K562 (cell line): ENCODE measurements at regions not wholly inside any gene's neighbourhood (a gene's known extent, or its start where the extent isn't known, plus 50 kb on each side); places are given as distances from the start of the nearest gene placed in this dataset.
"Not testable (repeated sequence)": the region's sequence is repeated elsewhere in the genome, so short reads cannot be mapped to it uniquely, and the experiment has no call there.

Experiments
- MEIS2 ChIP-seq: fragments of 450-650 bp; IDR thresholded peaks from 2 replicates; pipeline ENCODE4 v1.6.1; 2014; ENCODE audit warnings: mild to moderate bottlenecking; ENCODE audit not compliant: partially characterized antibody
- SETDB1 ChIP-seq: IDR thresholded peaks from one replicate; pipeline ENCODE4 v1.6.1; 2012; ENCODE audit warnings: low read length, control low read depth, inconsistent platforms
- TOE1 ChIP-seq, 2 experiments: fragments of 450-650 bp in 1 of 2; sonication (generic) in 1 of 2; formaldehyde crosslinking in 1 of 2; IDR thresholded peaks; 2 replicates each; pipeline versions ENCODE4 v1.7.1 to v1.8.0; 2016 to 2022; ENCODE audit warnings: borderline replicate concordance in 2 of 2, mild to moderate bottlenecking in 2 of 2, antibody characterized with exemption in 1 of 2, inconsistent platforms in 1 of 2, low read depth in 1 of 2, missing genetic modification reagents in 1 of 2, moderate library complexity in 1 of 2
- ZFX ChIP-seq: sonication (generic); formaldehyde crosslinking; IDR thresholded peaks from 2 replicates; pipeline ENCODE4 v1.8.0; 2022; ENCODE audit warnings: mild to moderate bottlenecking, missing genetic modification reagents, moderate library complexity
- ZKSCAN8 ChIP-seq: fragments of 200-800 bp; sonication (Bioruptor generic); IDR thresholded peaks from 2 replicates; pipeline ENCODE4 v1.6.1; 2016; ENCODE audit warnings: missing genetic modification characterization, missing compliant biosample characterization
- ZNF274 ChIP-seq: IDR thresholded peaks from 2 replicates; pipeline ENCODE4 v1.6.1; 2011; ENCODE audit warnings: low read depth, mild to moderate bottlenecking, low read length, moderate library complexity, borderline replicate concordance
- ZNF75A ChIP-seq: fragments of 450-650 bp; formaldehyde crosslinking; IDR thresholded peaks from 2 replicates; pipeline ENCODE4 v1.4.0; 2020; ENCODE audit warnings: mild to moderate bottlenecking
- TF ChIP-seq, protein P1 (sequence below): sonication (generic); formaldehyde crosslinking; IDR thresholded peaks from 2 replicates; pipeline ENCODE4 v1.8.1; 2023; ENCODE audit warnings: mild to moderate bottlenecking, missing genetic modification reagents

DNA sequence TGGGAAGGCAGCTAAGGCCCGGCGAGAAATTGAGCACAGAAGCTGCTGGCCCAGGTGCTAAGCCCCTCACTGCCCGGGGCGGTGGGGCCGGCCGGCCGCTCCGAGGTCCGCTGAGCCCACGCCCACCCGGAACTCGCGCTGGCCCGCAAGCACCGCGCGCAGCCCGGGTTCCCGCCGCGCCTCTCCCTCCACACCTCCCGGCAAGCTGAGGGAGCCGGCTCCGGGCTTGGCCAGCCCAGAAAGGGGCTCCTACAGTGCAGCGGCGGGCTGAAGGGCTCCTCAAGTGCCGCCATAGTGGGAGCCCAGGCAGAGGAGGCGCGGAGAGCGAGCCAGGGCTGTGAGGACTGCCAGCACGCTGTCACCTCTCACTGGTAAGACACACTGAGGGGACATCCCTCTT is 85.5 kb upstream of the C15orf39 start:
- TF ChIP-seq ZKSCAN8; ZNF75A (CRISPR knock-in tag); MEIS2; ZFX; SETDB1; TOE1 (IDR thresholded peaks at IDR 0.05; ENCODE audit: borderline replicate concordance); TOE1 (CRISPR knock-in tag; IDR thresholded peaks at IDR 0.05; ENCODE audit: borderline replicate concordance, low read depth); ZNF274: not testable (repeated sequence)
- TF ChIP-seq, protein P1, sequence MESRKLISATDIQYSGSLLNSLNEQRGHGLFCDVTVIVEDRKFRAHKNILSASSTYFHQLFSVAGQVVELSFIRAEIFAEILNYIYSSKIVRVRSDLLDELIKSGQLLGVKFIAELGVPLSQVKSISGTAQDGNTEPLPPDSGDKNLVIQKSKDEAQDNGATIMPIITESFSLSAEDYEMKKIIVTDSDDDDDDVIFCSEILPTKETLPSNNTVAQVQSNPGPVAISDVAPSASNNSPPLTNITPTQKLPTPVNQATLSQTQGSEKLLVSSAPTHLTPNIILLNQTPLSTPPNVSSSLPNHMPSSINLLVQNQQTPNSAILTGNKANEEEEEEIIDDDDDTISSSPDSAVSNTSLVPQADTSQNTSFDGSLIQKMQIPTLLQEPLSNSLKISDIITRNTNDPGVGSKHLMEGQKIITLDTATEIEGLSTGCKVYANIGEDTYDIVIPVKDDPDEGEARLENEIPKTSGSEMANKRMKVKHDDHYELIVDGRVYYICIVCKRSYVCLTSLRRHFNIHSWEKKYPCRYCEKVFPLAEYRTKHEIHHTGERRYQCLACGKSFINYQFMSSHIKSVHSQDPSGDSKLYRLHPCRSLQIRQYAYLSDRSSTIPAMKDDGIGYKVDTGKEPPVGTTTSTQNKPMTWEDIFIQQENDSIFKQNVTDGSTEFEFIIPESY (CRISPR knock-in tag) = not testable (repeated sequence)
